Bronchial epithelial cell (primary cell): ENCODE measurements at regions not wholly inside any gene's neighbourhood (a gene's known extent, or its start where the extent isn't known, plus 50 kb on each side); places are given as distances from the start of the nearest gene placed in this dataset.

Experiments
- DNase-seq: peaks from one replicate; pipeline ENCODE4 v3.0.0-alpha.2; 2010; ENCODE audit warnings: low read depth
- FAIRE-seq: peaks from 2 replicates; lab custom pipeline; 2011; peaks lifted over from hg19 to GRCh38; lab: Jason Lieb, UNC
- H3K27me3 ChIP-seq: 2 replicates; pipeline ENCODE4 v1.5.1; 2011; ENCODE audit warnings: low read length; ENCODE audit not compliant: control insufficient read depth, insufficient read depth
- H3K36me3 ChIP-seq: 2 replicates; pipeline ENCODE4 v1.5.1; 2011; ENCODE audit warnings: low read length; ENCODE audit not compliant: control insufficient read depth, insufficient read depth
- H3K4me3 ChIP-seq: 2 replicates; pipeline ENCODE4 v1.5.1; 2011; ENCODE audit warnings: mild to moderate bottlenecking, low read depth, low read length, control low read depth
- TF ChIP-seq, protein P1 (sequence below): IDR thresholded peaks from 2 replicates; pipeline ENCODE4 v1.5.1; 2011; ENCODE audit warnings: mild to moderate bottlenecking, moderate library complexity, low read length, control low read depth, inconsistent platforms; ENCODE audit not compliant: insufficient read depth, severe bottlenecking

DNA sequence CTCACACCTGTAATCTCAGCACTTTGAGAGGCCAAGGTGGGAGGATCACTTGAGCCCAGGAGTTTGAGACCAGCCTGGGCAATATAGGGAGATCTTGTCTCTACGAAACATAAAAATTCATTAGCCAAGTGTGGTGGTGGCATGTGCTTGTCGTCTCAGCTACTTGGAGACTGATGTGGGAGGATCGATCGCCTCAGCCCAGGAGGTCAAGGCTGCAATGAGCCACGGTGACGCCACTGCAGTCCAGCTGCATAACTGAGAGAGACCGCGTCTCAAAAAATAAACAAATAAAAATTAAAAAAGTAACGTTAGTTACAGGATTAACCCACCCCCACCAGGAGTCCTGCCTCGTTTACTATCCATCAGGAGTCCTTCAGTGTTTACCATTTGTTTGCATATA is 345.1 kb downstream of the BTBD3 start:
- no peak for DNase-seq
- no peaks in the 10 kb centered on the region for H3K36me3 ChIP-seq
- no peak for FAIRE-seq
- H3K27me3 ChIP-seq, result no peaks in the 10 kb centered on the region
- TF ChIP-seq, protein P1, sequence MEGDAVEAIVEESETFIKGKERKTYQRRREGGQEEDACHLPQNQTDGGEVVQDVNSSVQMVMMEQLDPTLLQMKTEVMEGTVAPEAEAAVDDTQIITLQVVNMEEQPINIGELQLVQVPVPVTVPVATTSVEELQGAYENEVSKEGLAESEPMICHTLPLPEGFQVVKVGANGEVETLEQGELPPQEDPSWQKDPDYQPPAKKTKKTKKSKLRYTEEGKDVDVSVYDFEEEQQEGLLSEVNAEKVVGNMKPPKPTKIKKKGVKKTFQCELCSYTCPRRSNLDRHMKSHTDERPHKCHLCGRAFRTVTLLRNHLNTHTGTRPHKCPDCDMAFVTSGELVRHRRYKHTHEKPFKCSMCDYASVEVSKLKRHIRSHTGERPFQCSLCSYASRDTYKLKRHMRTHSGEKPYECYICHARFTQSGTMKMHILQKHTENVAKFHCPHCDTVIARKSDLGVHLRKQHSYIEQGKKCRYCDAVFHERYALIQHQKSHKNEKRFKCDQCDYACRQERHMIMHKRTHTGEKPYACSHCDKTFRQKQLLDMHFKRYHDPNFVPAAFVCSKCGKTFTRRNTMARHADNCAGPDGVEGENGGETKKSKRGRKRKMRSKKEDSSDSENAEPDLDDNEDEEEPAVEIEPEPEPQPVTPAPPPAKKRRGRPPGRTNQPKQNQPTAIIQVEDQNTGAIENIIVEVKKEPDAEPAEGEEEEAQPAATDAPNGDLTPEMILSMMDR, result no peak
- H3K4me3 ChIP-seq, result no peak overlapping the region

DNA sequence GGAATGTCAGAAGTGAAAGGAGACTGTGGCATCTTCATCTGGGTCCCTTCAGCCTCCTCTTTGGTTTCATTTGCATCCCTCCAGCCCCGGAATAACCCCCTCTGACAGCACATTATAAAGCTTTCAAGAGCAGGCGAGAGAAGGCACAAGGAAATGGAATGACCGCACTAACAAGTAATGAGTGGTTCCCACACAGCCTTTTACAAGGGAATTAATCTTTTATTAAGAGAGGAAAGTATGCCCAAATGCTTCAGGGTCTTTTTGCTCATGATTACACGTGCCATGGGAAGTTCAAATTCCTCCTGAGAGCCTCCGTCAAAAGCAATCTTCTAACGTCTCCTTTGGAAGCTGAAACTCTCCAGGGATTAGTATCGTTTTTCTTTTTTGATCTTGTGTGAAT is 347.0 kb downstream of the BTBD3 start:
- H3K36me3 ChIP-seq, result no peaks in the 10 kb centered on the region
- TF ChIP-seq, protein P1, result no peak
- FAIRE-seq, result no peak
- no peaks in the 10 kb centered on the region for H3K27me3 ChIP-seq
- DNase-seq, result no peak
- no peak overlapping the region for H3K4me3 ChIP-seq

DNA sequence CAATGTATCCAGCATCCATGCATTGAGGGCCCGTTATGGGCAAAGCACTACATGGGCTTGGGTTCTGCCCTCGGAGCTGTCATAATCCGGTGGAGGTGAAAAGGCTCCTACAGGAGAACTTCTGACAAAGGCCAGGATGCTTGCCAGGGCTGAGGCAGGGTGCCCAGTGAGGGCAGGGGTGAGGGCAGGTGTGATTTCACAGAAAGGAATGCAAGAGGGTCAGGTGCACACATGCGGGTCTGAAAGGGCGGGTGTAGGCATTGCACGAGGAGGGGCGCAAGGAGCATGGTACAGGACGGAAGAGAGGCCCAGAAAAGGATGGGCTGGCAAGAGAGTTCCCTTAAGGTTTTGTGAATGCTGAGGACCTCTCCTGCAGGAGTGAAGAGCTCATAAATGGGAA is 348.0 kb downstream of the BTBD3 start:
- FAIRE-seq, result no peak
- TF ChIP-seq, protein P1, result no peak
- no peaks in the 10 kb centered on the region for H3K36me3 ChIP-seq
- no peak overlapping the region for H3K4me3 ChIP-seq
- H3K27me3 ChIP-seq, result no peaks in the 10 kb centered on the region
- DNase-seq, result no peak

DNA sequence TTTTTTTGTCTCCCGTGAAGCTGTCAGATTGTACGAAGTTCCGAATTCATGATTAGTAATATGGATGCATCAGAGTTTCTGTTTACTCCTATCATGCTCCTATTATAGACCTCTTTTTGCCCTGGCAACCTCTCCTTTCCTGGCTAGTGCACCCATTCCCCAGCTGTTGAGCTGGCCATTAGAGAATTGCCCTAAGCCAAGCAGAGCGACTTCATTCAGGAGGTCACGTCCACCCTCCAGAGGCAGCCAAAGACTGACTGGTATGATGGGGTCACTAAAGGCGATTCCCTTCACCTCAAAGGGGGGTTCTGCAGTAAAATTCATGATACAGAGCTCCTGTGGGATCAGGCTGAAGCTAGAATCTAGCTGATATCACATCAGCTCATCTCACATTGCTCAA is 351.9 kb downstream of the BTBD3 start:
- Histone ChIP-seq H3K4me3 (no peak overlapping the region), H3K27me3 (no peaks in the 10 kb centered on the region), H3K36me3 (no peaks in the 10 kb centered on the region)
- DNase-seq (no peak), FAIRE-seq (no peak)
- TF ChIP-seq, protein P1, result no peak

DNA sequence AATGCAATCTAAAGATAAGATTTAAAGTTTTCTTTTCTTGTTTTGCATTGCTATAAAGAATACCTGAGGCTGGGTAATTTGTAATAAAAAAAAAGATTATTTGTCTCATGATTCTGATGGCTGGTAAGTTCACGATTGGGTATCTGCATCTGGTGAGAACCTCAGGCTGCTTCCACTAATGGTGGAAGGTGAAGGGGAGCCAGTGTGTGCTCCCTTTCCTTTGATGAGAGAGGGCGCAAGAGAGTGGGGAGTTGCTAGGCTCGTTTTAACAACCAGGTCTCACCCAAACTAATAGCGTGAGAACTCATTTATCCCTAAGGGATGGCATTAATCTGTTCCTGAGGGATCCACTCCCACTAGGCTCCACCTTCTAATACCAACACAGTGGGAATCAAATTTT is 353.2 kb downstream of the BTBD3 start:
- Histone ChIP-seq H3K36me3 (no peaks in the 10 kb centered on the region), H3K27me3 (no peaks in the 10 kb centered on the region), H3K4me3 (no peak overlapping the region)
- no peak for FAIRE-seq
- TF ChIP-seq, protein P1, result no peak
- no peak for DNase-seq

DNA sequence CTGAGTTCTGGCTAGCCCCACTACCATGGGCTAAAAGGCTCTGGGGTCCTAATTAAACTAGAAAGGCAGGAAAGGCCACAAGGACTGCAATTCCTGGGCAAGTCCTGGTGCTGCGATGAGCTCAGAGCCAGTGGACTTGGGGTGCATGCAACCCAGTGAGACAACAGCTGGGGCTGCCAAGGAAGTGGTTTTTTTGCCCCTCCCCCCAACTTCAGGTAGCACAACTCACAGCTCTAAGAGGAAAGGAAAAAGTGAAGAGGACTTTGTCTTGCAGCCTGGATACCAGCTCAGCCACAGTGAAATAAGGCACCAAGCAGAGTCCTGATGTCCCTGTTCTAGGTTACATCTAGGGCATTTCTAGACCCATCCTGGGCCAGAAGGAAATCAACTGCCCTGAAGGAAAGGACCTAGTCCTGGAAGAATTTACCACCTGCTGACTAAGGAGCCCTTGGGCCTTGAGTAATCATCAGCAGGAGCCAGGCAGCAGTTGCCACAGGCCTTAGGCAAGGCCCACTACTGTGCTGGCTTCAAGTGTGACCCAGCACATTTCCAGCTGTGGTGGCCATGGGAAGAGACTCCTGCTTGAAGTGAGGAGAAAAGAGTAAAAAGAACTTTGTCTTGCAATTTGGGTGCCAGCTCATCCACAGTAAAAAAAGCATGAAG is 358.4 kb downstream of the BTBD3 start:
- no peaks in the 10 kb centered on the region for H3K27me3 ChIP-seq
- no peak for FAIRE-seq
- peak; percentile 17 for DNase-seq

More for the DNA sequence above, 358.4 kb downstream of the BTBD3 start:
- TF ChIP-seq, protein P1, result no peak
- H3K4me3 ChIP-seq, result no peak overlapping the region
- no peaks in the 10 kb centered on the region for H3K36me3 ChIP-seq
